OCI-LY3 (cell line): ENCODE measurements at regions not wholly inside any gene's neighbourhood (a gene's known extent, or its start where the extent isn't known, plus 50 kb on each side); places are given as distances from the start of the nearest gene placed in this dataset.

ENCODE experiments used
- H2AFZ ChIP-seq: fragments of 200-600, 300-600 bp; shearing (Covaris generic); 2 replicates; pipeline ENCODE4 v1.6.0; 2014; ENCODE audit warnings: antibody characterized with exemption, low read depth, low read length
- H3K27ac ChIP-seq: fragments of 200-600, 300-600 bp; sonication (generic); 2 replicates; pipeline ENCODE4 v1.5.1; 2014; ENCODE audit warnings: mild to moderate bottlenecking, low read length, moderate library complexity, mixed read lengths
- H3K27me3 ChIP-seq: fragments of 200-600, 300-600 bp; sonication (generic); 2 replicates; pipeline ENCODE4 v1.6.1; 2014; ENCODE audit warnings: low read depth, low read length, mixed read lengths
- H3K36me3 ChIP-seq: fragments of 200-600, 300-600 bp; sonication (generic); replicated peaks from 2 replicates; pipeline ENCODE3; 2014; ENCODE audit warnings: low read depth, low read length, mixed read lengths
- H3K4me1 ChIP-seq: fragments of 300-600, 200-600 bp; sonication (generic); 2 replicates; pipeline ENCODE4 v1.6.1; 2014; ENCODE audit warnings: low read length, mixed read lengths
- H3K4me2 ChIP-seq: fragments of 200-600, 300-600 bp; sonication (generic); 2 replicates; pipeline ENCODE4 v1.6.1; 2014; ENCODE audit warnings: low read length, mixed read lengths
- H3K4me3 ChIP-seq: fragments of 300-600, 200-600 bp; sonication (generic); 2 replicates; pipeline ENCODE4 v1.5.1; 2014; ENCODE audit warnings: antibody characterized with exemption, mild to moderate bottlenecking, low read length, moderate library complexity
- H3K79me2 ChIP-seq: fragments of 300-600, 200-600 bp; shearing (Covaris generic); 2 replicates; pipeline ENCODE4 v1.6.1; 2014; ENCODE audit warnings: mild to moderate bottlenecking, low read length, mixed read lengths
- H3K9ac ChIP-seq: fragments of 300-600, 200-600 bp; shearing (Covaris generic); 2 replicates; pipeline ENCODE4 v1.6.0; 2014; ENCODE audit warnings: mild to moderate bottlenecking, low read length, moderate library complexity
- H3K9me3 ChIP-seq: fragments of 200-600, 300-600 bp; shearing (Covaris generic); 2 replicates; pipeline ENCODE4 v1.6.1; 2014; ENCODE audit warnings: low read length, mixed read lengths; ENCODE audit not compliant: insufficient read depth
- H4K20me1 ChIP-seq: fragments of 200-600, 300-600 bp; sonication (generic); 2 replicates; pipeline ENCODE4 v1.6.1; 2016; ENCODE audit warnings: low read length, mixed read lengths; ENCODE audit not compliant: insufficient read depth
- CTCF ChIP-seq: fragments of 200-600, 300-600 bp; sonication (generic); IDR thresholded peaks from 2 replicates; pipeline ENCODE4 v1.5.1; 2014; ENCODE audit warnings: antibody characterized with exemption, low read length, low read depth
- EZH2phosphoT487 ChIP-seq: fragments of 200-600 bp; shearing (Covaris generic); IDR thresholded peaks from 2 replicates; pipeline ENCODE4 v1.6.1; 2018; ENCODE audit warnings: antibody characterized with exemption, mixed run types, low read depth

- no peak overlapping the region for H3K4me3 ChIP-seq
- no peak overlapping the region for H2AFZ ChIP-seq
- no peak overlapping the region for H3K4me2 ChIP-seq
- H3K4me1 ChIP-seq: no peaks in the 10 kb centered on the region
- no peak overlapping the region for H3K27ac ChIP-seq
- no peaks in the 10 kb centered on the region for H4K20me1 ChIP-seq
- H3K79me2 ChIP-seq: no peaks in the 10 kb centered on the region
- no peaks in the 10 kb centered on the region for H3K36me3 ChIP-seq
- no peak for TF ChIP-seq CTCF
- no peak for TF ChIP-seq EZH2phosphoT487
- H3K27me3 ChIP-seq: no peaks in the 10 kb centered on the region
- no peaks in the 10 kb centered on the region for H3K9me3 ChIP-seq
- no peak overlapping the region for H3K9ac ChIP-seq
Measured at GRCh38 chr4:18556402-18556801, 534.8 kb upstream of the LCORL start.

DNA sequence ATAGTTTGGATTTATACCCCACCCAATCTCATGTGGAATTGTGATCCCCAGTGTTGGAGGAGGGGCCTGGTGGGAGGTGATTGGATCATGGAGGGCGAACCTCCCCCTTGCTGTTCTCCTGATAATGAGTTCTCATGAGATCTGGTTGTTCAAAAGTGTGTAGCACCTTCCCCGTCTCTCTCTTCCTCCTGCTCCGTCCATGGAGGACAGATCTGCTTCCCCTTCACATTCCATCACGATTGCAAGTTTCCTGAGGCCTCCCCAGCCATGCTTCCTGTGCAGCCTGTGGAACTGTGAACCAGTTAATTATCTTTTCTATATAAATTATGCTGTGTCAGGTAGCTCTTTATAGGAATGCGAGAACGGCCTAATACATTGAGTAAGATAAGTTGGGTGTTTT, 518.8 kb upstream of the LCORL start:
- Histone ChIP-seq H3K27me3 (peaks cover 26% of the 10 kb centered on the region), H3K36me3 (no peaks in the 10 kb centered on the region), H3K79me2 (no peaks in the 10 kb centered on the region), H3K9me3 (no peaks in the 10 kb centered on the region), H4K20me1 (no peaks in the 10 kb centered on the region), H3K4me2 (no peak overlapping the region), H3K9ac (no peak overlapping the region), H2AFZ (no peak overlapping the region), H3K27ac (no peak overlapping the region), H3K4me3 (no peak overlapping the region), H3K4me1 (peaks cover 20% of the 10 kb centered on the region)
- no peak for TF ChIP-seq EZH2phosphoT487
- no peak for TF ChIP-seq CTCF

GRCh38 chr4:18538121-18538520, 516.6 kb upstream of the LCORL start:
- H3K4me1 ChIP-seq: no peaks in the 10 kb centered on the region
- no peaks in the 10 kb centered on the region for H3K79me2 ChIP-seq
- no peak overlapping the region for H3K27ac ChIP-seq
- H2AFZ ChIP-seq: no peak overlapping the region
- no peaks in the 10 kb centered on the region for H3K36me3 ChIP-seq
- no peak overlapping the region for H3K9ac ChIP-seq
- H3K9me3 ChIP-seq: 0 out of 2 replicates have a peak, but pooled peaks cover 2% of the 10 kb centered on the region
- peaks cover 18% of the 10 kb centered on the region for H3K27me3 ChIP-seq
- no peak overlapping the region for H3K4me2 ChIP-seq
- no peaks in the 10 kb centered on the region for H4K20me1 ChIP-seq
- H3K4me3 ChIP-seq: no peak overlapping the region
- TF ChIP-seq EZH2phosphoT487: no peak

GRCh38 chr4:18536428-18536827, 514.9 kb upstream of the LCORL start:
- Histone ChIP-seq H3K36me3 (no peaks in the 10 kb centered on the region), H3K27me3 (0 out of 2 replicates have a peak, but pooled peaks cover 5% of the 10 kb centered on the region), H3K79me2 (no peaks in the 10 kb centered on the region), H3K9ac (no peak overlapping the region), H3K27ac (no peak overlapping the region), H4K20me1 (no peaks in the 10 kb centered on the region), H3K9me3 (0 out of 2 replicates have a peak, but pooled peaks cover 2% of the 10 kb centered on the region), H3K4me1 (no peaks in the 10 kb centered on the region), H3K4me3 (no peak overlapping the region), H3K4me2 (no peak overlapping the region), H2AFZ (no peak overlapping the region; the same call in 1 of the 2 replicates)
- TF ChIP-seq CTCF (peak; percentile 66), EZH2phosphoT487 (no peak)

DNA sequence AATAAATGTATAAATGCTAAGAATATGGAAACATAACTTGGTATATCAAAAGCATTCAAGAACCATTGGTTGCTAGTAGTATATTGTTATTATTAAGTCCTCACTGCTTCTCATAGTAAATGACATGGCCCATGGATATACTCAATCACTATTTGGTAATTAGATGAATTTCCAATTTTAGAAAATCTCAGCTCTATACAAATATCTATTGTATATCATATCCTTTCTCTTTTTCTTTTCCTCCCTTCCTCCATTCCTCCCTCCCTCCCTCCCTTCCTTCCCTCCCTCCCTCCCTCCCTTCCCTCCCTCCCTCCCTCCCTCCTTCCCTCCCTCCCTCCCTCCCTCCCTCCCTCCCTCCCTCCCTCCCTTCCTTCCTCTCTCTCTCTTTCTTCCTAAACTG, 514.4 kb upstream of the LCORL start:
- Histone ChIP-seq H3K9me3 (0 out of 2 replicates have a peak, but pooled peaks cover 2% of the 10 kb centered on the region), H3K4me3 (no peak overlapping the region), H3K4me1 (no peaks in the 10 kb centered on the region), H3K27me3 (0 out of 2 replicates have a peak, but pooled peaks cover 5% of the 10 kb centered on the region), H3K79me2 (no peaks in the 10 kb centered on the region), H2AFZ (no peak overlapping the region), H4K20me1 (no peaks in the 10 kb centered on the region), H3K36me3 (no peaks in the 10 kb centered on the region), H3K27ac (no peak overlapping the region), H3K9ac (no peak overlapping the region), H3K4me2 (no peak overlapping the region)
- TF ChIP-seq CTCF (no peak), EZH2phosphoT487 (no peak)
